HEK293T (cell line): ENCODE measurements at regions not wholly inside any gene's neighbourhood (a gene's known extent, or its start where the extent isn't known, plus 50 kb on each side); places are given as distances from the start of the nearest gene placed in this dataset.

ENCODE experiments used
- ARNT ChIP-seq: fragments of 450-650 bp; IDR thresholded peaks from 2 replicates; pipeline ENCODE4 v1.6.1; 2017; ENCODE audit warnings: mild to moderate bottlenecking
- BHLHE40 ChIP-seq: fragments of 450-650 bp; IDR thresholded peaks from 2 replicates; pipeline ENCODE4 v1.6.1; 2016; ENCODE audit warnings: mild to moderate bottlenecking, moderate library complexity, borderline replicate concordance
- CTBP1 ChIP-seq: fragments of 450-650 bp; IDR thresholded peaks from 2 replicates; pipeline ENCODE4 v1.6.1; 2016; ENCODE audit warnings: borderline replicate concordance
- FOXA1 ChIP-seq: fragments of 450-650 bp; IDR thresholded peaks from 2 replicates; pipeline ENCODE4 v1.6.1; 2016; ENCODE audit warnings: mild to moderate bottlenecking
- FOXM1 ChIP-seq: fragments of 450-650 bp; IDR thresholded peaks from 2 replicates; pipeline ENCODE4 v1.6.1; 2017; ENCODE audit warnings: mild to moderate bottlenecking, borderline replicate concordance
- HDGF ChIP-seq: fragments of 450-650 bp; IDR thresholded peaks from 2 replicates; pipeline ENCODE4 v1.6.1; 2017; ENCODE audit warnings: antibody characterized with exemption, borderline replicate concordance
- LEF1 ChIP-seq: fragments of 450-650 bp; IDR thresholded peaks from 2 replicates; pipeline ENCODE4 v1.6.1; 2017; ENCODE audit warnings: mild to moderate bottlenecking, borderline replicate concordance
- SP1 ChIP-seq: fragments of 450-650 bp; IDR thresholded peaks from 2 replicates; pipeline ENCODE4 v1.6.1; 2017
- SUZ12 ChIP-seq: fragments of 450-650 bp; IDR thresholded peaks from 2 replicates; pipeline ENCODE4 v1.6.1; 2016; ENCODE audit warnings: mild to moderate bottlenecking
- TARDBP ChIP-seq: fragments of 450-650 bp; IDR thresholded peaks from 2 replicates; pipeline ENCODE4 v1.6.1; 2016
- ZNF384 ChIP-seq: fragments of 450-650 bp; IDR thresholded peaks from 2 replicates; pipeline ENCODE4 v1.6.1; 2016

DNA sequence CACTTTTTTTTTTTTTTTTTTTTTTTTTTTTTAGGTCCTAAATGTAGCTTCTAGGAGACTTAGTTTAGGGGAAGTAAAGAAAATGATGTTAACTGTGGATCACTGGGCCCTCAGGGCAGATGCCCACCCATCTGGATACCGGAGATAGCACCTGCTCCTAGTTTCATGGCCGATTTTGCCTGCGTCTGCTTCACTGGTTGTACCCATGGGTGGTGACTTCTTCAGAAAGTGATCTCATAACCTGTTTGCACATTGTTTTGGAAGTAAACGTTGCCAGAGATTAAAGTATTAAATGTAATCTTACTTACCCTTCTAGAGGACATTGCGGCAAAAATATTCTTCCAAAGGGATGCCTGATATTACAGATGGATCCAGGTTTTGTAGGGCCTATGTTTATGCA lies 79.8 kb upstream of the SGK1 start:
- no peak for TF ChIP-seq LEF1
- no peak for TF ChIP-seq SP1
- no peak for TF ChIP-seq HDGF
- TF ChIP-seq BHLHE40: no peak
- TF ChIP-seq FOXA1: no peak
- TF ChIP-seq ARNT: no peak
- TF ChIP-seq SUZ12: no peak
- TF ChIP-seq CTBP1: no peak
- no peak for TF ChIP-seq ZNF384
- TF ChIP-seq TARDBP: no peak
- TF ChIP-seq FOXM1: no peak
